ENCODE measurements at regions not wholly inside any gene's neighbourhood (a gene's known extent, or its start where the extent isn't known, plus 50 kb on each side); places are given as distances from the start of the nearest gene placed in this dataset.

DNA sequence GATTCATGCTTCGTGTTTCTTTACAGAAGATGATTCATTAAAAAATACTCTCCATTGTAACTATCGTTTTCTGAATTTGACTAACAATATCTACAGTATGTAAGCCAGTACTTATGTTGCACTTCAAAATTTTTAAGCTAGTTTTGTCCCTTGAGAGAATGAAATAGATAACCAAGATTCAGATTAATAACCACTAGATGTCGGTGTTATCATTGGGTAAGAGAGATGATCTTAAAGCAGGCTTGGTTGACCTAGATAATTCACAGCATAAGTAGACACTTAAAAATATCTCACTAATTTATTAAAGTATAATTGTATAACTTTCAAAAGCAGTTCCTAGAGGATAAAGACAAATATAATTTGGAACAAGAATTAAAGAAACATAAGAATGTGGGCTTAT, 430.9 kb downstream of the C4orf33 start:
- DNase-seq (ENCODE audit: low read depth), result peak; percentile 74
- no peak for TF ChIP-seq MYC (IDR thresholded peaks at IDR 0.05; ENCODE audit: low read depth, low read length)
- TF ChIP-seq CTCF (IDR thresholded peaks at IDR 0.05; ENCODE audit: low read depth, low read length), result no peak
- TF ChIP-seq POLR2A (IDR thresholded peaks at IDR 0.05; ENCODE audit: extremely low read depth, insufficient read length), result no peak
- no peak for TF ChIP-seq MAX (IDR thresholded peaks at IDR 0.05; ENCODE audit: low read depth, low read length)

GRCh38 chr4:129531253-129531652, 435.3 kb downstream of the C4orf33 start:
- TF ChIP-seq CTCF (IDR thresholded peaks at IDR 0.05; ENCODE audit: low read depth, low read length), result no peak
- no peak for TF ChIP-seq POLR2A (IDR thresholded peaks at IDR 0.05; ENCODE audit: extremely low read depth, insufficient read length)
- TF ChIP-seq MYC (IDR thresholded peaks at IDR 0.05; ENCODE audit: low read depth, low read length), result no peak
- no peak for TF ChIP-seq MAX (IDR thresholded peaks at IDR 0.05; ENCODE audit: low read depth, low read length)
- no peak for DNase-seq (ENCODE audit: low read depth)
- no peak overlapping the region for H3K4me3 ChIP-seq (ENCODE audit: low read depth, low read length)

More for the DNA sequence above, 430.9 kb downstream of the C4orf33 start:
- no peak overlapping the region for H3K4me3 ChIP-seq (ENCODE audit: low read depth, low read length)

- TF ChIP-seq MYC (IDR thresholded peaks at IDR 0.05; ENCODE audit: low read depth, low read length), result no peak
- TF ChIP-seq CTCF (IDR thresholded peaks at IDR 0.05; ENCODE audit: low read depth, low read length), result no peak
- no peak for TF ChIP-seq MAX (IDR thresholded peaks at IDR 0.05; ENCODE audit: low read depth, low read length)
- no peak for TF ChIP-seq POLR2A (IDR thresholded peaks at IDR 0.05; ENCODE audit: extremely low read depth, insufficient read length)
- peak overlapping the region; percentile 74 for H3K4me3 ChIP-seq (ENCODE audit: low read depth, low read length)
- DNase-seq (ENCODE audit: low read depth), result peak; percentile 76
Observed at GRCh38 chr4:129532573-129532972, 436.6 kb downstream of the C4orf33 start.

GRCh38 chr4:129543299-129543698, 447.3 kb downstream of the C4orf33 start:
- no peak for DNase-seq (ENCODE audit: low read depth)
- TF ChIP-seq CTCF (IDR thresholded peaks at IDR 0.05; ENCODE audit: low read depth, low read length), result no peak
- TF ChIP-seq MYC (IDR thresholded peaks at IDR 0.05; ENCODE audit: low read depth, low read length), result no peak
- H3K4me3 ChIP-seq (ENCODE audit: low read depth, low read length), result no peak overlapping the region

DNA sequence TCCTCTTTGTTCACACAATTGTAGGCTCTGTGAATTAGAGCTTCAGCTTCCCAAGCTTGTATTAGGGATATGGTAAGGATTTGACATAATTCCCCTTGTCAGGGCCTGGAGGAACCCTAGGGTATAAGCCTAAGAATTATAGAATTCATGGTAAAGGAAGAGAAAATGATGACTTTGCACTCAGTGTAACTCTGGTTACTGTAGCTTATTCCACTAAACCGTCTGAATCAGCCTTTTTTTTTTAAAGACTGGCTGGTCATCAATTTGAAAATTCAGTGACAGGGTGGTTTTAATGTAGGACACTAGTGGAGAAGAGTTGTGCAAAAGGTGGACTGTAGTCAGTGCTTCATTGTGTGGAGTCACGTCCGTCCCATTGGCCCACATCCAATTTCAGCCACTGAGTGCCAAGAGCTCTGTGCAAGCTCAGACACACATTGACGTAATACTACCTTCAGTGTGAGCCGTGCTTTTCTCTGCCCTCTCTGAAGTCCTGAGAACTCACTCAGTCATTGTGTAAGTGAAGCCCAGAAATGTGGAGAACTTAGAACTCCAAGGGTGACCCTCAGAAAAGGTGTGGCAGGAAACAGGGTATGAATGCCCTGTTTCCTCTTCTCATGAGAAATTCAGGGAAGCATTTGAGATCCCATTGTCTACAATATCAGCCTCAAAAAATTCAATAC, 449.8 kb downstream of the C4orf33 start:
- TF ChIP-seq MYC (IDR thresholded peaks at IDR 0.05; ENCODE audit: low read depth, low read length) (no peak), POLR2A (IDR thresholded peaks at IDR 0.05; ENCODE audit: extremely low read depth, insufficient read length) (no peak), CTCF (IDR thresholded peaks at IDR 0.05; ENCODE audit: low read depth, low read length) (no peak), MAX (IDR thresholded peaks at IDR 0.05; ENCODE audit: low read depth, low read length) (no peak)
- no peak overlapping the region for H3K4me3 ChIP-seq (ENCODE audit: low read depth, low read length)
- DNase-seq (ENCODE audit: low read depth), result peak; percentile 63

- DNase-seq (ENCODE audit: low read depth), result no peak
- TF ChIP-seq CTCF (IDR thresholded peaks at IDR 0.05; ENCODE audit: low read depth, low read length) (no peak), MYC (IDR thresholded peaks at IDR 0.05; ENCODE audit: low read depth, low read length) (no peak), POLR2A (IDR thresholded peaks at IDR 0.05; ENCODE audit: extremely low read depth, insufficient read length) (no peak), MAX (IDR thresholded peaks at IDR 0.05; ENCODE audit: low read depth, low read length) (no peak)
- no peak overlapping the region for H3K4me3 ChIP-seq (ENCODE audit: low read depth, low read length)
Observed at GRCh38 chr4:129546531-129546930, 450.6 kb downstream of the C4orf33 start.
